Pancreas (tissue), 10 donors: ENCODE measurements at regions not wholly inside any gene's neighbourhood (a gene's known extent, or its start where the extent isn't known, plus 50 kb on each side); places are given as distances from the start of the nearest gene placed in this dataset.

ENCODE experiments used
- ATAC-seq, 4 donors: fragments of 200-7000 bp; cut with Tn5 transposase; one replicate each; pipeline versions ENCODE4 v1.8.0 to v1.9.1; 2020; ENCODE audit warnings: mild to moderate bottlenecking in 4 of 4, moderate library complexity in 4 of 4
- DNase-seq, 6 donors: peaks; one replicate each; pipeline ENCODE4 v3.0.0-alpha.2; 2020
- FAIRE-seq: peaks from 2 replicates; lab custom pipeline; 2012; peaks lifted over from hg19 to GRCh38; lab: Jason Lieb, UNC
- H3K27ac ChIP-seq, 4 donors: fragments of 200-600 bp; sonication (generic); 1 replicate in 3 of 4; 2 replicates in 1 of 4; pipeline versions ENCODE4 v1.5.0 to v1.8.0; 2020
- H3K27me3 ChIP-seq, 4 donors: fragments of 200-600 bp; one replicate each; pipeline ENCODE4 v1.8.0; 2021
- H3K36me3 ChIP-seq, 3 donors: fragments of 200-600 bp; sonication (generic) in 1 of 3; one replicate each; pipeline versions ENCODE4 v1.5.0 to v1.8.0; 2020 to 2021
- H3K4me1 ChIP-seq, 3 donors: fragments of 200-600 bp; one replicate each; pipeline ENCODE4 v1.8.0; 2021
- H3K4me3 ChIP-seq, 4 donors: fragments of 200-600 bp; sonication (generic) in 2 of 4; one replicate each; pipeline versions ENCODE4 v1.5.0 to v1.8.0; 2020 to 2021
- H3K9me3 ChIP-seq, 4 donors: fragments of 200-600 bp; one replicate each; pipeline ENCODE4 v1.8.0; 2021
- CTCF ChIP-seq, 4 donors: fragments of 200-600 bp; sonication (generic) in 3 of 4; IDR thresholded peaks; one replicate each; pipeline versions ENCODE4 v1.5.0 to v1.8.0; 2021; ENCODE audit warnings: antibody characterized with exemption in 4 of 4
- WGBS, 2 donors: extraction: QIAGEN DNeasy Blood & Tissue Kit; methylation state at CpG; one replicate each; pipeline ENCODE4 v1.1.7; 2013; 5-methylcytosine and 5-hydroxymethylcytosine counted together
- intact Hi-C, 3 donors: fragments of 100-400 bp; cut with DNase I; formaldehyde crosslinking; loops; one replicate each; pipeline versions ENCODE4 v1.11.1 to v1.14.2; 2022
- donor health status: healthy with polysubstance abuse.
- donor health status: DM: no; HTN: no; CAD: no; lungs with moderate emphysema.
- donor health status: DM: no; HTN: no; CAD: no.
- donor health status: control.
- donor health status: control.
- donor health status: Bipolar disorder and iron deficiency.
- donor health status: DM: yes; HTN: yes; CAD: no.
- donor health status: DM: no; HTN: no; CAD: no.
- donor health status: DM: no; HTN: no; CAD: no.
- donor health status: DM: yes; HTN: yes; CAD: no.

DNA sequence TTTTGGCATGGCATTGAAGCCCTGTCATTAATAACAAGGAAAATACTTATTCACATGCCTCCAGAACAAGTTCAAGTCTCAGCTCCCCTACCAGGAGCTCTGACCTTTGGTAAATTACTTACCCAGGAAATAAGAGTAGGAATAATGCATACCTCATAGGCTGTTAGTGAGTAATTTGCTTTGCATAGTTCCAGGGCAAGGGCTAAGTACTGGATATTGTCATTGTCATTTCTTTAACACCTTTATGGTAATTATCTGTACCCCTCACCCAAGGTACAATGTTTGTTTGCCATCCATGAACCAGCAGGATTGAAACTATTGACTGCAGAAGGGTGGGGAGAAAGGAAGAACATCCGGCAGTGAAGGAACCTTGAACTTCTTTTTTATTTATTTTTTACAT lies 148.5 kb downstream of the SOX2 start:
- ATAC-seq (no peak), DNase-seq (no peak), FAIRE-seq (no peak)
- Histone ChIP-seq H3K9me3 (no peaks in the 10 kb centered on the region), H3K36me3 (no peaks in the 10 kb centered on the region), H3K4me3 (no peak overlapping the region), H3K27ac (no peak overlapping the region), H3K27me3 (no peaks in the 10 kb centered on the region), H3K4me1 (no peaks in the 10 kb centered on the region)
- 68 to 83% methylated on average over 1 of the region's 1 CpG for WGBS, 2 donors
- intact Hi-C loops: no loop called here
- no peak for TF ChIP-seq CTCF (IDR thresholded peaks at IDR 0.05)

DNA sequence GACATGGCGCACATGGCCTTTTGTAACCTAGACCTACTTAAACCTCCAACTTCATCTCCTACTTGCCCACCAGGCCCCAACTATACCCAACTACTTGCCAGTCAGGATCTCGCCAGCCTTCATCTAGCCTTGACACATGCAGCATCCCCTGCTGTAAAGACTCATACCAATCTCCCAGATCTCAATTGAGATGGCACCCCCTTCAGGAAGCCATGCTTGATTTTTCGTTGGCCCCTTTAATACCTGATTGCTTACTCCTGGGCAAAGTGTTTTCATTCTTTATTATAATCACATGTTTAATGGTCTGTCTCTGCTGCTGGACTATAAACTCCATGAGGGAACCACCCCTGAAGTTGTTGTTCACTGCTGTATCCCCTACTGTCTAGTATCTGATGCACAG lies 150.8 kb downstream of the SOX2 start:
- 68 to 83% methylated on average over 3 of the region's 3 CpGs for WGBS, 2 donors
- ATAC-seq (no peak), DNase-seq (no peak), FAIRE-seq (no peak)
- TF ChIP-seq CTCF (IDR thresholded peaks at IDR 0.05): no peak
- H3K9me3 ChIP-seq: no peaks in the 10 kb centered on the region
- no peak overlapping the region for H3K27ac ChIP-seq
- no peak overlapping the region for H3K4me3 ChIP-seq
- H3K27me3 ChIP-seq: no peaks in the 10 kb centered on the region
- H3K36me3 ChIP-seq: no peaks in the 10 kb centered on the region
- H3K4me1 ChIP-seq: no peaks in the 10 kb centered on the region
- intact Hi-C loops: no loop called here

DNA sequence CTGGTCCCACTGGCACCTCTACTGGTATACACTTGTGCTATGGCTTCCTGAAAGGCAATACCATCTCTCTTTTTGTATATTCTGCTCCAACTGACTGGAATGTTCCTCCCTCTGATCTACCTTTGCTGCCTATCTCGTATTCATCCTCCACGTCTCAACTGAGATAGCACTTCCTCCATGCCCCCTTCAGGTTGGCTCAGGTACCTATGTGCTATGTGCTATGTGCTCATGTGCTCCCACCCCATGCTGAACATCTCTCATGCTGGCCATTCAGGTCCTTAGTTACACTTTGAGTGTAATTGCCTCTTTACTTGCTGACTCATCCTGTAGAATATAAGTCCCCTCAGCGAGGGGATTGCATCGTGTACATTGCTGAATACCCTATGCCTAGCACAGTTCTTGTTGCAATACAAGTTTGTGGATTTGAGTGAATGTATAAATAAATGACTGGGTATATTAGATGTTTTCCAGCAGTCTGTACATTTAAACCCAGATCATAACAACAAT lies 156.9 kb downstream of the SOX2 start:
- intact Hi-C loops: no loop called here
- no peaks in the 10 kb centered on the region for H3K27me3 ChIP-seq
- no peak overlapping the region for H3K27ac ChIP-seq
- H3K9me3 ChIP-seq: no peaks in the 10 kb centered on the region
- 58 to 67% methylated on average over 4 of the region's 4 CpGs for WGBS, 2 donors
- no peak for TF ChIP-seq CTCF (IDR thresholded peaks at IDR 0.05)
- no peak overlapping the region for H3K4me3 ChIP-seq
- no peak for FAIRE-seq
- no peak for DNase-seq
- no peak for ATAC-seq
- H3K4me1 ChIP-seq: no peaks in the 10 kb centered on the region
- no peaks in the 10 kb centered on the region for H3K36me3 ChIP-seq

GRCh38 chr3:181872887-181873286 lies 161.2 kb downstream of the SOX2 start:
- no peaks in the 10 kb centered on the region for H3K4me1 ChIP-seq
- ATAC-seq (no peak), FAIRE-seq (no peak), DNase-seq (no peak)
- H3K27ac ChIP-seq: no peak overlapping the region
- WGBS, 2 donors: 63 to 67% methylated on average over 1 of the region's 1 CpG
- TF ChIP-seq CTCF (IDR thresholded peaks at IDR 0.05): no peak
- no peak overlapping the region for H3K4me3 ChIP-seq
- H3K27me3 ChIP-seq: no peaks in the 10 kb centered on the region
- intact Hi-C loops: no loop called here
- no peaks in the 10 kb centered on the region for H3K9me3 ChIP-seq
- no peaks in the 10 kb centered on the region for H3K36me3 ChIP-seq

DNA sequence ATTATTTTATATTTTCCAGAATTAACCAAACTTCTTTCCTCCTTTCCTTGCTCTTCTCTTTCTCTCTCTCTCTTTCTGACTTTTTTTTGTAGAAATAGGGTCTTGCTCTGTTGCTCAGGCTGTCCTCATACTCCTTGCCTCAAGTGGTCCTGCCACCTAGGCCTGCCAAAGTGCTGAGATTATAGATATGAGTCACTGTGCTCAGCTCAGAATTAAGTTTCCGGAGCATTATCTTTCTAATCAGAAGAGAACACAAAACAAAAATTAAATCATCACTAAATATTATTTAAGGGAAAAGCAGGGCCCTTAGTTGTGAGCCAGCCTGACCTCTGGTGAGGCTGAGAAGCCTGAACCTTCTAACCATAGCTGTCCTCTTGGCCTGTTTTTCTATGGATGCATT lies 168.2 kb downstream of the SOX2 start:
- no peak overlapping the region for H3K4me3 ChIP-seq
- intact Hi-C loops: no loop called here
- H3K36me3 ChIP-seq: no peaks in the 10 kb centered on the region
- 28 to 43% methylated on average over 1 of the region's 1 CpG for WGBS, 2 donors
- no peaks in the 10 kb centered on the region for H3K4me1 ChIP-seq
- ATAC-seq: no peak
- no peak for FAIRE-seq
- no peak overlapping the region for H3K27ac ChIP-seq
- no peaks in the 10 kb centered on the region for H3K9me3 ChIP-seq
- DNase-seq: no peak
- no peak for TF ChIP-seq CTCF (IDR thresholded peaks at IDR 0.05)
- no peaks in the 10 kb centered on the region for H3K27me3 ChIP-seq
